Activated B cell treated with CpG ODN at 0.5 μM for 24 hours (primary cell): ENCODE measurements at regions not wholly inside any gene's neighbourhood (a gene's known extent, or its start where the extent isn't known, plus 50 kb on each side); places are given as distances from the start of the nearest gene placed in this dataset.

ENCODE experiments used
- ATAC-seq: fragments of 200-7000 bp; cut with Tn5 transposase; one replicate; pipeline ENCODE4 v1.10.0; 2021; ENCODE audit warnings: low read depth, mild to moderate bottlenecking, moderate library complexity
- CTCF ChIA-PET: fragments of 350-600 bp; sonication (Branson Sonifier 250); formaldehyde crosslinking; loops from one replicate; lab custom pipeline; 2021; ENCODE audit warnings: antibody characterized with exemption; lab: Charles Lee
- POLR2A ChIA-PET: fragments of 350-600 bp; sonication (Branson Sonifier 250); formaldehyde crosslinking; loops from one replicate; lab custom pipeline; 2021; ENCODE audit warnings: antibody characterized with exemption; lab: Charles Lee
- DNase-seq: peaks from one replicate; pipeline ENCODE4 v3.0.0; 2022
- H3K27ac Mint-ChIP-seq: one replicate; pipeline ENCODE4 v1.8.0; 2020; ENCODE audit warnings: mixed read lengths
- H3K27me3 Mint-ChIP-seq: one replicate; pipeline ENCODE4 v1.8.0; 2021; ENCODE audit warnings: mixed read lengths
- H3K36me3 Mint-ChIP-seq: one replicate; pipeline ENCODE4 v1.8.0; 2021; ENCODE audit warnings: low read depth, mixed read lengths
- H3K4me1 Mint-ChIP-seq: one replicate; pipeline ENCODE4 v1.8.0; 2021; ENCODE audit warnings: mixed read lengths
- H3K4me3 Mint-ChIP-seq: one replicate; pipeline ENCODE4 v1.8.0; 2020; ENCODE audit warnings: mild to moderate bottlenecking, mixed read lengths
- H3K9me3 Mint-ChIP-seq: one replicate; pipeline ENCODE4 v1.8.0; 2020; ENCODE audit warnings: mixed read lengths
- intact Hi-C: fragments of 100-400 bp; cut with micrococcal nuclease; formaldehyde crosslinking; loops from one replicate; pipeline ENCODE4 v1.15.1; 2024
- TF ChIP-seq, protein P1 (sequence below): fragments of 200-600 bp; IDR thresholded peaks from one replicate; pipeline ENCODE4 v1.8.0; 2022; ENCODE audit warnings: antibody characterized with exemption, mild to moderate bottlenecking

DNA sequence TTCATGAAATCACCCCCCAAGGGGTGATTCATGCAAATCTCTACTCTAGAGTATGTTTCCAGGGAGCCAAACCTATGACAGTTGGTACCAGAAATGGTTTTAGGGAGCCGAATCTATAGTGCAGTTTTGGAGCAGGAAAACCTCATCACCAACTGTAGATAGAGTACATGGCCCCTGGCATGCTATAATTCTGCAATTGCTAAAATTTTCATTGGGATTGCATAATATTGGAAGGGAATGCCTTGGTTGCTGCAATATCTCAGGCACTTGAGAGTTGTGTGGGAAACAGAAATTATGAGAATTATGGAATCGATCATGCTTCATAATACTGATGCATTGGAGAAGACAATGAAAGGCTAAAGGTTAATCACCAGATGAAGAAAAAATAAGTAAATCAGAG lies 148.2 kb upstream of the PLPPR1 start:
- Mint-ChIP-seq H3K36me3 (no peaks in the 10 kb centered on the region), H3K4me3 (no peak overlapping the region), H3K27me3 (no peaks in the 10 kb centered on the region), H3K9me3 (no peaks in the 10 kb centered on the region), H3K4me1 (no peaks in the 10 kb centered on the region), H3K27ac (no peak overlapping the region)
- CTCF ChIA-PET = no interaction called here
- DNase-seq (no peak), ATAC-seq (no peak)
- POLR2A ChIA-PET = no interaction called here
- TF ChIP-seq, protein P1, sequence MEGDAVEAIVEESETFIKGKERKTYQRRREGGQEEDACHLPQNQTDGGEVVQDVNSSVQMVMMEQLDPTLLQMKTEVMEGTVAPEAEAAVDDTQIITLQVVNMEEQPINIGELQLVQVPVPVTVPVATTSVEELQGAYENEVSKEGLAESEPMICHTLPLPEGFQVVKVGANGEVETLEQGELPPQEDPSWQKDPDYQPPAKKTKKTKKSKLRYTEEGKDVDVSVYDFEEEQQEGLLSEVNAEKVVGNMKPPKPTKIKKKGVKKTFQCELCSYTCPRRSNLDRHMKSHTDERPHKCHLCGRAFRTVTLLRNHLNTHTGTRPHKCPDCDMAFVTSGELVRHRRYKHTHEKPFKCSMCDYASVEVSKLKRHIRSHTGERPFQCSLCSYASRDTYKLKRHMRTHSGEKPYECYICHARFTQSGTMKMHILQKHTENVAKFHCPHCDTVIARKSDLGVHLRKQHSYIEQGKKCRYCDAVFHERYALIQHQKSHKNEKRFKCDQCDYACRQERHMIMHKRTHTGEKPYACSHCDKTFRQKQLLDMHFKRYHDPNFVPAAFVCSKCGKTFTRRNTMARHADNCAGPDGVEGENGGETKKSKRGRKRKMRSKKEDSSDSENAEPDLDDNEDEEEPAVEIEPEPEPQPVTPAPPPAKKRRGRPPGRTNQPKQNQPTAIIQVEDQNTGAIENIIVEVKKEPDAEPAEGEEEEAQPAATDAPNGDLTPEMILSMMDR = no peak
- intact Hi-C loops = no loop called here

DNA sequence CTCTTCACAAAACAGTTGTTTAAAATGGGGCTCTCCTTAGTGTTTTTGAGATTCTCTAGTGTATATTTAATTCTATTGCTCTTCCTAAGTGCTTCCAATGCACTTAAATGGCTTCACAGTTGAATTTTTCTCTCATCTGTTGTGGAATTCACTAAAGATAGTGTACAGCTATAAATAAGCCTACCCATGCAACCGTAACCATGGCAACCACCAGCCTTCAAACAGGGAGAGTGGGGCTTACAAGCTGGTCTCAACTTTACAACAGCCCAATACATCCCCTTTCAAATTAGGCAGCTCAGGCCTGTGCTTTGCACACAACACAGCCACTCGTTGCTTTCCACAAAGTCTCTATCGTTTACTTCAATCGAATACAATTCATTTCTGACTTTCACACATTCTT lies 144.0 kb upstream of the PLPPR1 start:
- intact Hi-C loops = no loop called here
- H3K9me3 Mint-ChIP-seq = no peaks in the 10 kb centered on the region
- H3K36me3 Mint-ChIP-seq = no peaks in the 10 kb centered on the region
- H3K4me1 Mint-ChIP-seq = no peaks in the 10 kb centered on the region
- no peak for ATAC-seq
- H3K27ac Mint-ChIP-seq = no peak overlapping the region
- H3K4me3 Mint-ChIP-seq = no peak overlapping the region
- POLR2A ChIA-PET = no interaction called here
- no peak for DNase-seq
- CTCF ChIA-PET = no interaction called here
- TF ChIP-seq, protein P1 = no peak
- H3K27me3 Mint-ChIP-seq = no peaks in the 10 kb centered on the region

DNA sequence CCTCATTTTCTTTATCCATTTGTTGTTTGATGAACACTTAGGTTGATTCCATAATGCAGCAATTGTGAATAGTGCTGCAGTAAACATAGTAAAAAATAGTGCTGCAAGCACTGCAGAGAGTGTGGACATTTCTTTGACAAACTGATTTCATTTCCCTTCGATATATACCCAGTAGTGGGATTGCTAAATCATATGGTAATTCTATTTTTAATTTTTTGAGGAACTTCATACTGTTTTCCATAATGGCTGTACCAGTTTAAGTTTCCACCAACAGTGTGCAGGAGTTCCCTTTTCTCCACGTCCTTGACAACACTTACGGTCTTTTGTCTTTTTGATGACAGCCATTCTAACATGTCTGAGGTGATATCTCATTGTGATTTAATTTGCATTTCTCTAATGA lies 138.2 kb upstream of the PLPPR1 start:
- Mint-ChIP-seq H3K4me3 (no peak overlapping the region), H3K27me3 (no peaks in the 10 kb centered on the region), H3K27ac (no peak overlapping the region), H3K36me3 (no peaks in the 10 kb centered on the region), H3K9me3 (no peaks in the 10 kb centered on the region), H3K4me1 (no peaks in the 10 kb centered on the region)
- ChIA-PET CTCF (no interaction called here), POLR2A (no interaction called here)
- intact Hi-C loops = no loop called here
- TF ChIP-seq, protein P1 = no peak
- ATAC-seq (no peak), DNase-seq (no peak)

DNA sequence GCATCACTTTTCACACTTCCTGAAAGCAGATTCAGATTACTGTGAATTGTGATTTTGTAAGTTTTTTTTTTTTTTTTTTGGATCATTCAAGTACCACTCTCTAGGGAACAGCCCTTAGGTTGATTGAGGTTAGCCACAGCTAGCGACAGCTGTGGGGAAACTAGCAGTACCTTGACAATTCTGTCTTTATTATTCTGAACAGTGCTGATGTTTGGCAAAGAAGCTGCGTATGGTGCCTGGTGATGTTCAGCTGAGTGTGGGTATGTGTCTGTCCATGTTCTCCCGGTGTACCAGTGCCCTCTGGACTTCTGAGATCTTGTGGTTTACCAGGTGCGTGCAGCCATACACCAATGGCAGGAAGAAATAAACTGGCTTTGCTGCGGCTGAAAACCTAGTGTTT lies 117.3 kb upstream of the PLPPR1 start:
- ChIA-PET POLR2A (no interaction called here), CTCF (no interaction called here)
- Mint-ChIP-seq H3K9me3 (no peaks in the 10 kb centered on the region), H3K27me3 (no peaks in the 10 kb centered on the region), H3K4me3 (no peak overlapping the region), H3K27ac (no peak overlapping the region), H3K36me3 (no peaks in the 10 kb centered on the region), H3K4me1 (no peaks in the 10 kb centered on the region)
- TF ChIP-seq, protein P1 = no peak
- DNase-seq = no peak
- intact Hi-C loops = no loop called here
- ATAC-seq = no peak

DNA sequence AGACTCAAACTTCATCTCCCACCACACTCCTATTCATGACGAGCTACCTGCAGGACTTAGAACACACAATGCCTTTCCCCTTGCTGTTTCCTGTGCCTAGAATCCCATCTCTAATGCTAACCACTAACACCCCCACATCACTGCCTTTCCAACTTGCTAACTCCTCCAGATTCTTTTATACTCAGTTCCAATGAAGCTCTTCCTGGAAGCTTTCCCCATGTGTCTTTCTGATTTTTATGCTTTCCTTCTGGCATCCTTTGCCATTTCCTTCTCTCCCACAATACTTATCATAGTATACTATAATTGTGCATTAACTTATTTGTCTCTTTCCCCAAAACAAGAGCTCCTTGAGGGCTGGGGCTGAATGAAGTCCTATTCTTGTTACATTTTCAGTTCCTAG lies 115.3 kb upstream of the PLPPR1 start:
- H3K9me3 Mint-ChIP-seq = no peaks in the 10 kb centered on the region
- H3K36me3 Mint-ChIP-seq = no peaks in the 10 kb centered on the region
- CTCF ChIA-PET = no interaction called here
- no peaks in the 10 kb centered on the region for H3K27me3 Mint-ChIP-seq
- DNase-seq (no peak), ATAC-seq (no peak)
- POLR2A ChIA-PET = no interaction called here
- H3K4me1 Mint-ChIP-seq = no peaks in the 10 kb centered on the region
- TF ChIP-seq, protein P1 = no peak
- H3K4me3 Mint-ChIP-seq = no peak overlapping the region
- intact Hi-C loops = no loop called here
- H3K27ac Mint-ChIP-seq = no peak overlapping the region
